Naive B cell (primary cell): ENCODE measurements at regions not wholly inside any gene's neighbourhood (a gene's known extent, or its start where the extent isn't known, plus 50 kb on each side); places are given as distances from the start of the nearest gene placed in this dataset.
A peak's percentile ranks its signal among the peaks of the same experiment; 100 is the strongest.
"Not testable (repeated sequence)": the region's sequence is repeated elsewhere in the genome, so short reads cannot be mapped to it uniquely, and the experiment has no call there.

ENCODE experiments used
- ATAC-seq, 2 donors: fragments of 150-1000 bp; cut with Tn5 transposase; 2 replicates each; pipeline ENCODE4 v1.10.0; 2021; ENCODE audit warnings: low read depth in 2 of 2, mild to moderate bottlenecking in 2 of 2, moderate library complexity in 2 of 2
- DNase-seq: peaks from one replicate; pipeline ENCODE4 v3.0.0; 2022
- H3K27ac Mint-ChIP-seq, 6 donors: one replicate each; pipeline ENCODE4 v1.8.0; 2020 to 2022; ENCODE audit warnings: mild to moderate bottlenecking in 6 of 6, mixed read lengths in 6 of 6, moderate library complexity in 5 of 6, inconsistent platforms in 2 of 6
- H3K27me3 Mint-ChIP-seq, 3 donors: one replicate each; pipeline ENCODE4 v1.8.0; 2021 to 2022; ENCODE audit warnings: mixed read lengths in 3 of 3, mild to moderate bottlenecking in 1 of 3
- H3K36me3 Mint-ChIP-seq, 2 donors: one replicate each; pipeline ENCODE4 v1.8.0; 2020 to 2022; ENCODE audit warnings: mixed read lengths in 2 of 2, inconsistent platforms in 1 of 2, mild to moderate bottlenecking in 1 of 2
- H3K4me1 Mint-ChIP-seq, 3 donors: one replicate each; pipeline ENCODE4 v1.8.0; 2020 to 2022; ENCODE audit warnings: mixed read lengths in 3 of 3, inconsistent platforms in 1 of 3, mild to moderate bottlenecking in 1 of 3, moderate library complexity in 1 of 3
- H3K4me3 Mint-ChIP-seq, 8 donors: one replicate each; pipeline ENCODE4 v1.8.0; 2020 to 2022; ENCODE audit warnings: mild to moderate bottlenecking in 8 of 8, mixed read lengths in 8 of 8, moderate library complexity in 8 of 8, inconsistent platforms in 2 of 8
- H3K9me3 Mint-ChIP-seq, 7 donors: one replicate each; pipeline ENCODE4 v1.8.0; 2020 to 2022; ENCODE audit warnings: mixed read lengths in 7 of 7, mild to moderate bottlenecking in 5 of 7, inconsistent platforms in 2 of 7, moderate library complexity in 1 of 7

DNA sequence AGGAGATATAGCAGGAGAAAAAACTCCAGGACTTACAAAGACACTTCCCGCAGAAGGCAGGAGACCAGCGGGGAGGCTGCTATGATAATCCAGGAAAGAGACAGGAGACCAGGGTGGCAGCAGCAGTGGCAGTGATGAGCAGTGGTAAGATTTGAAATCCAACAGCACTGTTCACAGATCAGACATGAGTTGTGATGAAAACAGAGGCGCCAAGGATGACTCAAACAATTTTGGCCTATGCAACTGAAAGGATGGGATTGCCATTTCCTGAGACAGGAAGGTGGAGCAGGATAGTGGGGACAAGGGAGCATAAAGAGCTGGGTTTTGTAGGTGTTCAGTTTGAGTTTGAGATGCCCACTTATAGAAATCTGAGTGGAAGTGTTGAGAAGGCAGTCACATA is 108.6 kb upstream of the DYRK2 start:
- ATAC-seq (no peak), DNase-seq (no peak)
- no peak overlapping the region for H3K4me3 Mint-ChIP-seq
- no peaks in the 10 kb centered on the region for H3K9me3 Mint-ChIP-seq
- H3K27ac Mint-ChIP-seq = no peak overlapping the region
- no peaks in the 10 kb centered on the region for H3K36me3 Mint-ChIP-seq
- peaks cover 4 to 6% (median 5%) of the 10 kb centered on the region in 3 donors for H3K4me1 Mint-ChIP-seq
- peaks cover 0 to 30% (median 9%) of the 10 kb centered on the region in 3 donors for H3K27me3 Mint-ChIP-seq

DNA sequence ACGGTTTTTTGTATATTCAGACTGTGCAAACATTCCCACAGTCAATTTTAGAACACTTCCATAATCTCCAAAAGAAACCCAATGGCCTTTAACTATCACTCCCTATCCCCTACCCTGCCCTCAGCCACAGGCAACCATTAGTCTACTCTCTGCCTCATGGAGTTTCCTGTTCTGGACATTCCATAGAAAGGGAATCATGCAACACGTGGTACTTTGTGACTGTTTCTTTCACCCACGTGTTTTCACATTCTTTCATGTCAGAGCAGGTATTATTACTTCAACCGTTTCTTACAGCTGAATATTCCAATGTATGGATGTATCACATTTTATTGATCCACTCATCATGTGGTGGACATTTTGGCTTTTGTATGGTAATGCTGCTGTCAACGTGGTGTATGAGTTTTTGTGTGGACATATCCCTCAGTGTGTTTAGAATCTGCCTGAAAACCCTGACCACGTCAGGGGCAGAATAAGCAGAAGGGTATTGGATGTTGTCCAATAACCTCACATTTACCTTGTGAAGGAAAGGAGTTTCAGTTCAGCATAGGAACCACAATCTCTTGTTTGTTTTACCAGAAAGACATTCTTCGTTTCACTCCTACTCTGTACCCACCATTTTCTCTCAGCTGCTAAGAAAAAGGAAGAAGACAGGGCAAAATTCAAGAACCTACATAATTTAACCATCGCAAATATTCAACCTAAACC is 107.5 kb upstream of the DYRK2 start:
- ATAC-seq (no peak), DNase-seq (no peak)
- H3K27ac Mint-ChIP-seq = peak overlapping the region in 1 of 6 donors; percentile 46
- H3K27me3 Mint-ChIP-seq = peaks cover 0 to 30% (median 9%) of the 10 kb centered on the region in 3 donors
- no peaks in the 10 kb centered on the region for H3K36me3 Mint-ChIP-seq
- H3K9me3 Mint-ChIP-seq = no peaks in the 10 kb centered on the region
- H3K4me3 Mint-ChIP-seq = no peak overlapping the region
- peaks cover 4 to 6% (median 5%) of the 10 kb centered on the region in 3 donors for H3K4me1 Mint-ChIP-seq

DNA sequence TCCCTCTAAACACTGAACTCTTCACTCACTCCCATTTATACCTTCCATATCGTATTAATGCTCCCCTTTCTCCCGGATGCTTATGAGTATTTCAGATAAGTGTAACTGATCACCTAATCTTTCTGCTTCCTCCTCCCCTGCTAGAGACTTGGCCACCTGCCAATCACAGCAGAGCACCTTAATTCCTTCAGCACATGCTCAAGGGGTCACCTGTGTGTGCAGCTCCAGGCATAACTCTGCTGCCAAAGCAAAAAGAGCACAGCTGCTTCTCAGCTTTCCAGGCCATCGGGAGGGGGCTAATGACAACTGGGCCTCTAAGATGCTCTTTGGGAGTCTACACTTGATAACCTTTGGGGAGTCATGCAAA is 106.9 kb upstream of the DYRK2 start:
- Mint-ChIP-seq H3K4me3 (no peak overlapping the region), H3K27ac (peak overlapping the region in 1 of 6 donors; percentile 81)
- no peak for ATAC-seq

DNA sequence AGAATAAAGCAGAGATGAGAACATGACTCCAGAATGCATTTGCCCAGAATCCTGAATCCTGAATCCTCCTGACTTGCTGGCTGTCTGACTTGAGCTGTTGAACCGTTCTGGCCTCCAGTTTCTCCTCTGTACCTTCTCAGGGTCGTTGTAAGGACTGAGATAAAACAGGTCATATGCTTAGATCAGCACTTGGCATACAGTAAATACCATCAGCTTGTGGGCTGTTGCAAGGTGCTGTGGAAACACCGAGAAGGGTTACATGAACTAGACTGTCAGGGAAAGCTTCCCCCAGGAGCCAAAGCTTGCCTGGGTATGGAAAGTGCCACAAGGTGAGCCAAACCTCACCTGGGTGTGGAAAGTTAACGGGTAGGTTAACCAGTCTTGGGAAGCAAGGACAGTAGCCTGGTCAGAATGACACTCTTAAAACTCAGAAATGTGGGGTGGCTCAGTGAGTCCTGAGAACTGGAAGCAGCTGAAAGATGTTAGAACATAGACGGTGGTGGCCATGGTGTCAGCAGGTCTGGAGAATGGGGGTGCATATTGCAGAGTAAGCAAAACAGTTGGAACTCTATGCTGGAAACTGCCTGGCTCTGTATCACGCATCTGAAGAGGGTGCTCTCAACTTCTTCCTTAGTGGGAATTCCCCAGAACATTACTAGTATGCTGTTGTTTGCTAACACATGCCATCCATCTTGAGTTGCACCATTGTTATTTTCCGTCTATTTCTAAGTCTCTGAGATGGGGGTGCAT is 105.3 kb upstream of the DYRK2 start:
- Mint-ChIP-seq H3K27ac (no peak overlapping the region), H3K27me3 (peaks cover 0 to 24% (median 9%) of the 10 kb centered on the region in 3 donors), H3K4me3 (no peak overlapping the region), H3K4me1 (peaks cover 5 to 16% (median 14%) of the 10 kb centered on the region in 3 donors), H3K36me3 (no peaks in the 10 kb centered on the region), H3K9me3 (no peaks in the 10 kb centered on the region)
- ATAC-seq = no peak
- DNase-seq = no peak

More for the DNA sequence above, 106.9 kb upstream of the DYRK2 start:
- no peak for DNase-seq
- Mint-ChIP-seq H3K9me3 (no peaks in the 10 kb centered on the region), H3K4me1 (peaks cover 4 to 6% (median 5%) of the 10 kb centered on the region in 3 donors), H3K27me3 (peaks cover 0 to 30% (median 9%) of the 10 kb centered on the region in 3 donors), H3K36me3 (no peaks in the 10 kb centered on the region)

DNA sequence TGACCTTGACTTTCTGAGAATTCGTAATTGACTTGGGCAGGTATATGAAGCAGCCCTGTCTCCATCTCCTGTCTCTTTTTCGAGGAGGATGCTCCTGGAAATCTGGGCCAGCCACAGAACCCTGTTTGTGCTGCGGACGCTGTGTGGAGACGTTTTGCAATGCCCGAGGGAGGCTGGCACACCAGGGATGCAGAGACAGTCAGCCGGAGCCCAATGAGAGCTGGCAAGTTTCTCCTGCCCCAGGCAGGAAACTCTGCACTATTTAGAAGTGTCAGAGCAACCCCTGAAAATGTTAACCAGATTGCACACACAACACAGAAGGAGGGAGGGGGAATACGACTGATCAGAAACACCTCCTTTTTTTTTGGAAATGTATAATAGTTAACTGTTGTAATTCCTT is 103.2 kb upstream of the DYRK2 start:
- H3K9me3 Mint-ChIP-seq = no peaks in the 10 kb centered on the region
- H3K27ac Mint-ChIP-seq = no peak overlapping the region
- ATAC-seq (no peak), DNase-seq (no peak)
- peaks cover 0 to 11% (median 0%) of the 10 kb centered on the region in 3 donors for H3K27me3 Mint-ChIP-seq
- no peaks in the 10 kb centered on the region for H3K36me3 Mint-ChIP-seq
- H3K4me1 Mint-ChIP-seq = peaks cover 9 to 23% (median 14%) of the 10 kb centered on the region in 3 donors
- H3K4me3 Mint-ChIP-seq = no peak overlapping the region

DNA sequence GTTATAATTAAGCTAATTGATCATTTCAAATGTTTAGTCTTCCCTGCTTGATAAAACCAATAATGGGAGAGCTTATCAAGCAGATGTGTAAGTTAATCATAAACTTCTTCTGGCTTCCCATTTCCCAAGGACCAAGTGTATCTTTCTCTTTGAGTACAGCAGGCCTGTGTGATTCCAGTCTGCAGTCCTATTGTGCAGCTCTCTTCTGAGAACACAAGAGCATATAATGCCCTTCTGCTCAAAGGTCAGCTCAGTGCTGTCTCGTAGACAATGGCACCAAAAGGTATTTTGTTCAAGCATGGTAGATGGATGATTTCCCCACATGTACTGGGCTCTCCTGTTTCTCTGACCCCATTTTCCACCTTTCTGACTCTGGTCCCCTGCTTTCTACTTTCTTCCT is 101.8 kb upstream of the DYRK2 start:
- Mint-ChIP-seq H3K27me3 (peaks cover 0 to 11% (median 0%) of the 10 kb centered on the region in 3 donors), H3K36me3 (no peaks in the 10 kb centered on the region), H3K4me1 (peaks cover 11 to 25% (median 24%) of the 10 kb centered on the region in 3 donors), H3K9me3 (peaks cover 0 to 10% (median 0%) of the 10 kb centered on the region in 7 donors), H3K27ac (peak overlapping the region in 2 of 6 donors; percentile 19 to 63), H3K4me3 (no peak overlapping the region)
- ATAC-seq (no peak), DNase-seq (no peak)

DNA sequence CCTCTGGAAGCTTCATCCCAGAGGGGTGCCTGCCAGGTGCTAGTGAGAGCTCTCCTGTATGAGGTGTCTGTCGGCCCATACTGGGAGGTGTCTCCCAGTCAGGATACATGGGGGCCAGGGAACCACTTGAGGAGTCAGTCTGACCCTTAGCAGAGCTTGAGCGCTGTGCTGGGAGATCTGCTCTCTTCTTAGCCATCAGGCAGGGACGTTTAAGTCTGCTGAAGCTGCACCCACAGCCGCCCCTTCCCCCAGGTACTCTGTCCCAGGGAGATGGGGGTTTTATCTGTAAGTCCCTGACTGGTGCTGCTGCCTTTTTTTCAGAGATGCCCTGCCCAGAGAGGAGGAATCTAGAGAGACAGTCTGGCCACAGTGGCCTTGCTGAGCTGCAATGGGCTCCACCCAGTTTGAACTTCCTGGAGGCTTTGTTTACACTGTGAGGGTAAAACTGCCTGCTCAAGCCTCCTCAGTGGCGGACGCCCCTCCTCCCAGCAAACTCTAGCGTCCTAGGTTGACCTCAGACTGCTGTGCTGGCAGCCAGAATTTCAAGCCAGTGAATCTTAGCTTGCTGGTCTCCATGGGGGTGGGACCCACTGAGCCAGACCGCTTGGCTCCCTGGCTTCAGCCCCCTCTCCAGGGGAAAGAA is 93.3 kb upstream of the DYRK2 start:
- not testable (repeated sequence) for H3K9me3 Mint-ChIP-seq, ATAC-seq, H3K36me3 Mint-ChIP-seq, H3K27me3 Mint-ChIP-seq, DNase-seq
- Mint-ChIP-seq H3K27ac (peak overlapping the region in 1 of 6 donors; percentile 27), H3K4me3 (peak overlapping the region in 2 of 8 donors; percentile 26 to 44), H3K4me1 (peaks cover 15 to 21% (median 20%) of the 10 kb centered on the region in 3 donors)

DNA sequence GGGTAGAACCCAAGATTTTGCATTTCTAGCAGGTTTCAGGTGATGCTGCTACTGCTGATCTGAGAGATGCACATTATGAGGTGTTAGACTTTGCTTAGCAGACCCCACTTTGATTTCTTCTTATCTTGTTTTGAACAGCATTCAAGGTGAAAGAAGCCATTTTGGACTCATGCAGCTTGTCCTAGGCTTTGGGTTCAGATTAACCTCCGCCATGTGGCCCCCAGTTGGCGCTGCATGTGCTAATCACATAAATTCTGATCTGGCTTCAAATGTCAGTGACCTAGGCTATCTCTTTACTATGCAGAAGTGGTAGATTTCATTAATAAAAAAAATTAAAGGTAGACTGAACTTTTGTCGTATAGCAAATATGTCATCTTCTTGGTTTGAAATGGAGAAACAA is 89.8 kb upstream of the DYRK2 start:
- H3K27me3 Mint-ChIP-seq = no peaks in the 10 kb centered on the region
- no peak overlapping the region for H3K4me3 Mint-ChIP-seq
- ATAC-seq (no peak), DNase-seq (no peak)
- no peak overlapping the region for H3K27ac Mint-ChIP-seq
- H3K4me1 Mint-ChIP-seq = peaks cover 7 to 11% (median 7%) of the 10 kb centered on the region in 3 donors
- no peaks in the 10 kb centered on the region for H3K36me3 Mint-ChIP-seq
- H3K9me3 Mint-ChIP-seq = peaks cover 0 to 18% (median 6%) of the 10 kb centered on the region in 7 donors

DNA sequence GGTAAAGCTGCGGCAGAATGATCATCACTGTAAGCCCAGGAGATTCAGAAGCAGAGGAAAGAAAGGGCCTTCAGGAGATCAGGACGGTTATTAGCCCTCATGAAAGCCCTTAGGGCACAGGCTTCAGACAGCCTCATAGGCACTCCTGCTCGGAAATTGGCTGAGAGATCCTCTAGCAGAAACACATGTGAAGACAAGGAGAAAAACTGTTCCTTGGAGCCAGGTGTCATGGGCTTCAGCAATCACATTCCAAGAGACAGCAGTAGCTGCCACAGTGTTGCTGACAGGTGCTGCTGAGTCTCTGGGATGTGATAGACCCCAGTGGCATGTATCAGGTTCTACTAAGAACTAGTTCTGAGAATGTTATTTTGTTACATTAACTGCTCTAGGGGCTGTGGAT is 88.8 kb upstream of the DYRK2 start:
- H3K4me3 Mint-ChIP-seq = peak overlapping the region in 1 of 8 donors; percentile 15
- H3K9me3 Mint-ChIP-seq = peaks cover 0 to 18% (median 6%) of the 10 kb centered on the region in 7 donors
- ATAC-seq (no peak), DNase-seq (no peak)
- H3K27ac Mint-ChIP-seq = no peak overlapping the region
- H3K36me3 Mint-ChIP-seq = peaks cover 0 to under 1% of the 10 kb centered on the region in 2 donors
- no peaks in the 10 kb centered on the region for H3K27me3 Mint-ChIP-seq
- H3K4me1 Mint-ChIP-seq = peaks cover 7 to 10% (median 7%) of the 10 kb centered on the region in 3 donors

DNA sequence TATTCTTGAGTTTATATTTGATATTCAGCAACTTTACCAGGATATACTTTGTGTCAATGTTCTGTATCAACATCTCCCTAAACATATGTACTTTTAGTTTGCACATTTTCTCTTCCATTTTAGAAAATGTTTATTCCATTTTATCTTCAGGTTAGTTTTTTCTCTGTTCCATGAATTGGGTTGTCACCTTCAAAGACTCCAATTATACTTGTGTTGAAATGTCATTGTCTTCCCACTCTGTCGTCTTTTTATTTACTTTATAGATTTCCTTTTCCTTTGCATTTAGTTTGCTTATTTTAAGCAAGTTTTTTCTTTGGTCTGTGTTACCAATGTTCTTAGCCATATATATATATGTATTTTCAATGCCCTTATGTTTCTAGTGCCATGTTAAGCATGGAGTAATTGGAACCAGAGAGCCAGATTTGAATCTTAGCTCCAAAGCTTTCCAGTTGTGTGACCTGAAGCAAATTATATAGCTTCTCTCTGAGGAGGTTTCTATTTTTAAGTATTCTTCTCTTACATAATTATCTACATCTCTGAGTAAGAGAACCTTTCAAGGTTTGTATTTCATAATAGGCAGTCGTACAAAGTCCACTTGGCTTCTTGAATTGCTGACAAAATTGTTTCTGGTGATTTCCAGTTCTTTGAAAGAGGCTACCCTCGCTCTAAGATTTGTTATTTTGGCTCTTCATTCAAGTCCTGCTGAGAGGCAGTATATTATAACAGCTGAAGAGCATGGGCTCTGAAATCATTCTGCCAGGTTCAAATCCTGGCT is 85.8 kb upstream of the DYRK2 start:
- DNase-seq = no peak
- no peak overlapping the region for H3K4me3 Mint-ChIP-seq
- H3K4me1 Mint-ChIP-seq = no peaks in the 10 kb centered on the region
- H3K27me3 Mint-ChIP-seq = no peaks in the 10 kb centered on the region
- H3K36me3 Mint-ChIP-seq = peaks cover 0 to 7% of the 10 kb centered on the region in 2 donors
- H3K27ac Mint-ChIP-seq = no peak overlapping the region
- peaks cover 4 to 31% (median 19%) of the 10 kb centered on the region in 7 donors for H3K9me3 Mint-ChIP-seq
- ATAC-seq = no peak

DNA sequence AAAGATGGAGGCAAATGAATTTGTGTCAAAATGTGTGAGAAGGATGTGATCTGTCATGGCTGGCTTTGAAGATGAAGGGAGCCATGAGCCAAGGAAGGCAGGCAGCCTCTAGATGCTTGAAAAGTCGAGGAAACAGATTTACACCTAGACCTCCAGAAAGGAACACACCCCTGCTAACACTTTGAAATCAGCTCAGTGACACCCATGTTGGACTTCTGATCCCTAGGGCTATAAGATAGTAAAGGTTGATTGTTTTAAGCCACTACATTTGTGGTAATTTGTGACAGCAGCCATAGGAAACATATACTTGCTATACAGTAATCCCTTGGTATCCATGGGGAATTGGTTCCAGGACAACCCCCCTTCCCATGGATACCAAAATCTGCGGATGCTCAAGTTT is 80.5 kb upstream of the DYRK2 start:
- H3K27ac Mint-ChIP-seq = no peak overlapping the region
- H3K27me3 Mint-ChIP-seq = peaks cover 0 to 6% (median 4%) of the 10 kb centered on the region in 3 donors
- H3K9me3 Mint-ChIP-seq = peaks cover 4 to 20% (median 13%) of the 10 kb centered on the region in 7 donors
- ATAC-seq (no peak), DNase-seq (no peak)
- H3K4me3 Mint-ChIP-seq = no peak overlapping the region
- peaks cover 0 to 7% of the 10 kb centered on the region in 2 donors for H3K36me3 Mint-ChIP-seq
- H3K4me1 Mint-ChIP-seq = no peaks in the 10 kb centered on the region

DNA sequence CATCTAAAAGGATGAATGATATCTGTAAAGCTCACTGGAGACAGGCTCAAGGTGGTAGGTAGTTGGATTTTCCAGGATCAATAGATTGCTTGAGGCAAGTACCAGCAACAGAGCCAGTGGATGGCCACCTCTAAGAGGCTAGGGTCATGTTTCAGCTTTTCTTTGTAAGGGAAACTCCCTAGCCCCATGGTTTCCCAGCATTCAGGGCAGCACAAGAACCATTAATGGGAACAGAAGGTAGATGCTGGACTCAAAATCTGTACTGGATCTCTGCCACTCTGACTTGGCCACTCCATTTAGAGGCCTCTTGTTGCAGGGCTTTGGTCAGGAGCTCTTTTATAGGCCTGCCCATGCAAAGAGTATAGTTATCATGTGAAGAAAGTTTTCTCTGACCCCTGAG is 76.1 kb upstream of the DYRK2 start:
- ATAC-seq = no peak
- H3K9me3 Mint-ChIP-seq = peaks cover 0 to 8% (median 3%) of the 10 kb centered on the region in 7 donors
- no peak for DNase-seq
- no peak overlapping the region for H3K27ac Mint-ChIP-seq
- peaks cover 2 to 9% of the 10 kb centered on the region in 2 donors for H3K36me3 Mint-ChIP-seq
- no peaks in the 10 kb centered on the region for H3K4me1 Mint-ChIP-seq
- H3K27me3 Mint-ChIP-seq = peaks cover 0 to 6% (median 4%) of the 10 kb centered on the region in 3 donors
- H3K4me3 Mint-ChIP-seq = no peak overlapping the region

DNA sequence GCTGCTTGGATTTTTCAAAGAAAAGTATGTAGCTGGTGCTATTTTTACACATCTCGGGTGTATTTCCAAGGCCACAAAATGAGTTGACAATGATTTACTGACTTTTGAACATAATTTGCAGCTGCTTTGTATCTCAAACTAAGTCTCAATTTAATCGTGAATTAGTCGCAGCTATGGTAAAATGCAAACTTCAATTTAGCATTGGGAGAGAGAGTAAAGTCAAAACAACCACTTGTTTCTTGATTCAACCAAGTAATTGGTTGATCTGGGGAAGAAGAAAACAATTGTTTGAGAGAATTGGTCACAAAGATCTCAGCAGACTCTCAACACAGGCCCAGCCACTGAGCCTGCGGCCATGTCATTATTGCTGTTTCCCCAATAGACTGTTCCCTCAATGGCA is 75.0 kb upstream of the DYRK2 start:
- ATAC-seq = no peak
- H3K27ac Mint-ChIP-seq = no peak overlapping the region
- peaks cover 5 to 14% of the 10 kb centered on the region in 2 donors for H3K36me3 Mint-ChIP-seq
- DNase-seq = no peak
- H3K4me3 Mint-ChIP-seq = no peak overlapping the region
- peaks cover 0 to 6% (median 4%) of the 10 kb centered on the region in 3 donors for H3K27me3 Mint-ChIP-seq
- no peaks in the 10 kb centered on the region for H3K4me1 Mint-ChIP-seq
- peaks cover 0 to 8% (median 6%) of the 10 kb centered on the region in 7 donors for H3K9me3 Mint-ChIP-seq
